Transverse colon (tissue), 4 donors: ENCODE measurements at regions not wholly inside any gene's neighbourhood (a gene's known extent, or its start where the extent isn't known, plus 50 kb on each side); places are given as distances from the start of the nearest gene placed in this dataset.

ENCODE experiments used
- DNase-seq: peaks from one replicate; pipeline ENCODE4 v3.0.0-alpha.2; 2019
- H3K27ac ChIP-seq, 4 donors: fragments of 200-600 bp; sonication (generic); 2 replicates each; pipeline ENCODE4 v1.5.1; 2016 to 2018; ENCODE audit warnings: inconsistent platforms in 4 of 4
- H3K27me3 ChIP-seq: fragments of 200-600 bp; sonication (generic); 2 replicates; pipeline ENCODE4 v1.5.1; 2017; ENCODE audit warnings: inconsistent platforms
- H3K36me3 ChIP-seq, 4 donors: fragments of 200-600 bp; sonication (generic); 2 replicates each; pipeline ENCODE4 v1.5.1; 2017 to 2019; ENCODE audit warnings: inconsistent platforms in 4 of 4
- H3K4me1 ChIP-seq, 4 donors: fragments of 200-600 bp; sonication (generic); 2 replicates each; pipeline ENCODE4 v1.5.1; 2017 to 2020; ENCODE audit warnings: inconsistent platforms in 4 of 4
- H3K4me3 ChIP-seq, 4 donors: fragments of 200-600 bp; sonication (generic); 1 replicate in 1 of 4; 2 replicates in 3 of 4; pipeline versions ENCODE4 v1.5.1 to v1.6.1; 2017 to 2019; ENCODE audit warnings: inconsistent platforms in 4 of 4
- H3K9me3 ChIP-seq, 2 donors: fragments of 200-600 bp; sonication (generic); 2 replicates each; pipeline ENCODE4 v1.5.1; 2017 to 2019; ENCODE audit warnings: inconsistent platforms in 2 of 2
- CTCF ChIP-seq, 5 experiments: fragments of 200-600 bp in 3 of 5; fragments of 450-650 bp in 2 of 5; sonication (generic) in 3 of 5; IDR thresholded peaks; 1 replicate in 2 of 5; 2 replicates in 3 of 5; pipeline ENCODE4 v1.5.1; 2016 to 2017; ENCODE audit warnings: antibody characterized with exemption in 5 of 5, inconsistent platforms in 3 of 5, mild to moderate bottlenecking in 2 of 5, moderate library complexity in 1 of 5
- EP300 ChIP-seq: sonication (generic); formaldehyde crosslinking; IDR thresholded peaks from one replicate; pipeline ENCODE4 v1.6.1; 2017; ENCODE audit warnings: antibody characterized with exemption, low read depth
- POLR2A ChIP-seq: fragments of 450-650 bp; IDR thresholded peaks from one replicate; pipeline ENCODE4 v1.6.1; 2016; ENCODE audit warnings: antibody characterized with exemption, mild to moderate bottlenecking, moderate library complexity
- POLR2AphosphoS5 ChIP-seq, 3 donors: sonication (generic); formaldehyde crosslinking; IDR thresholded peaks; one replicate each; pipeline ENCODE4 v1.6.1; 2016; ENCODE audit warnings: antibody characterized with exemption in 3 of 3
- WGBS, 2 donors: methylation state at CpG; one replicate each; pipeline ENCODE4 v1.1.5; 2018; ENCODE audit warnings: low coverage in 1 of 2; 5-methylcytosine and 5-hydroxymethylcytosine counted together
- in situ Hi-C, 4 donors: fragments of 200-750 bp; cut with MboI; loops; one replicate each; pipeline versions ENCODE4 v1.15.0 to v1.15.1; 2017; ENCODE audit warnings: low sequenced_read_pairs in 3 of 4, low pct_ligation_motif_present in 1 of 4, low pct_unique_long_range_greater_than_20kb in 1 of 4
- intact Hi-C: fragments of 100-400 bp; cut with DNase I; formaldehyde crosslinking; loops from one replicate; pipeline ENCODE4 v1.15.1; 2023; ENCODE audit warnings: low total_unique reads

- no peaks in the 10 kb centered on the region for H3K4me1 ChIP-seq
- TF ChIP-seq POLR2AphosphoS5 (IDR thresholded peaks at IDR 0.05): no peak
- TF ChIP-seq EP300: no peak
- no peak for TF ChIP-seq CTCF (IDR thresholded peaks at IDR 0.05)
- TF ChIP-seq POLR2A: no peak
- DNase-seq: no peak
- H3K27me3 ChIP-seq: no peaks in the 10 kb centered on the region
- H3K27ac ChIP-seq: no peak overlapping the region
- intact Hi-C loops: no loop called here
- in situ Hi-C loops: no loop called here
- no peak overlapping the region for H3K4me3 ChIP-seq
- no peaks in the 10 kb centered on the region for H3K36me3 ChIP-seq
- WGBS, 2 donors: 68 to 76% methylated on average over 5 of the region's 5 CpGs
- no peaks in the 10 kb centered on the region for H3K9me3 ChIP-seq
Measured at GRCh38 chr2:34892256-34892655, 1293.2 kb upstream of the FAM98A start.

GRCh38 chr2:34875091-34875745 is 1276.1 kb upstream of the FAM98A start:
- H3K27ac ChIP-seq: no peak overlapping the region

DNA sequence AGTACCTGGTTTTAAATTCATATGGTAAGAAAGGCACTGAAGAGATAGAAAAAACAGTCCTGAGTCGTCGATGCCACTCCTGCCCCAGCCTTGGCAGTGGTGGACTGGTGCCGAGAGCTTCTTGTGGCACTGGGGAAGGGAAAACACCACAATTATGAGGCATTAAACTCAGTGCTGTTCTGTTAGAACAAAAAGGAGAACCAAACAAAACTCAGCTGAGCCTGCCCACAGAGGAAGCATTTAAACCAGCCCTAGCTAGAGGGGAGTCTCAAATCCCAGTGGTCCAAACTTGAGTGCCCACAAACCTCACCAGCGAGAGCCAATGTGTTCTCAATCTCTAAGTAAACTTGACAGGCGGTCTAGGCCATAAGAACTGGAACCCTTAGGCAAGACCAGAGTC is 1254.5 kb upstream of the FAM98A start:
- Histone ChIP-seq H3K4me3 (no peak overlapping the region), H3K27ac (no peak overlapping the region), H3K36me3 (no peaks in the 10 kb centered on the region), H3K4me1 (no peaks in the 10 kb centered on the region), H3K9me3 (peaks cover 0 to 3% of the 10 kb centered on the region in 2 donors), H3K27me3 (no peaks in the 10 kb centered on the region)
- in situ Hi-C loops (no loop called here), intact Hi-C loops (no loop called here)
- no peak for TF ChIP-seq POLR2AphosphoS5 (IDR thresholded peaks at IDR 0.05)
- no peak for TF ChIP-seq EP300
- no peak for TF ChIP-seq CTCF (IDR thresholded peaks at IDR 0.05)
- no peak for TF ChIP-seq POLR2A
- WGBS, 2 donors: 80 to 89% methylated on average over 3 to 5 of the region's 5 CpGs
- DNase-seq: no peak

More at GRCh38 chr2:34875091-34875745, 1276.1 kb upstream of the FAM98A start:
- Histone ChIP-seq H3K4me1 (no peaks in the 10 kb centered on the region), H3K36me3 (no peaks in the 10 kb centered on the region), H3K4me3 (no peak overlapping the region), H3K9me3 (no peaks in the 10 kb centered on the region), H3K27me3 (no peaks in the 10 kb centered on the region)
- no peak for TF ChIP-seq POLR2A
- no peak for TF ChIP-seq POLR2AphosphoS5 (IDR thresholded peaks at IDR 0.05)
- no peak for TF ChIP-seq CTCF (IDR thresholded peaks at IDR 0.05)
- no peak for TF ChIP-seq EP300
- intact Hi-C loops: no loop called here
- DNase-seq: no peak
- 64 to 76% methylated on average over 4 of the region's 4 CpGs for WGBS, 2 donors
- in situ Hi-C loops: no loop called here

- in situ Hi-C loops: no loop called here
- intact Hi-C loops: no loop called here
- Histone ChIP-seq H3K27me3 (no peaks in the 10 kb centered on the region), H3K4me1 (no peaks in the 10 kb centered on the region), H3K36me3 (no peaks in the 10 kb centered on the region), H3K27ac (no peak overlapping the region), H3K4me3 (no peak overlapping the region), H3K9me3 (peaks cover 0 to 3% of the 10 kb centered on the region in 2 donors)
- no peak for DNase-seq
- no peak for TF ChIP-seq POLR2AphosphoS5 (IDR thresholded peaks at IDR 0.05)
- TF ChIP-seq EP300: no peak
- TF ChIP-seq POLR2A: no peak
- 55 to 70% methylated on average over 2 of the region's 2 CpGs for WGBS, 2 donors
Measured at GRCh38 chr2:34851804-34852203, 1252.7 kb upstream of the FAM98A start.

GRCh38 chr2:34849827-34850226 is 1250.7 kb upstream of the FAM98A start:
- H3K4me3 ChIP-seq: no peak overlapping the region
- TF ChIP-seq POLR2AphosphoS5 (IDR thresholded peaks at IDR 0.05) (no peak), EP300 (no peak), CTCF (IDR thresholded peaks at IDR 0.05) (no peak), POLR2A (no peak)
- H3K36me3 ChIP-seq: no peaks in the 10 kb centered on the region
- WGBS, 2 donors: 60 to 73% methylated on average over 3 of the region's 3 CpGs
- in situ Hi-C loops: no loop called here
- no peaks in the 10 kb centered on the region for H3K4me1 ChIP-seq
- H3K27ac ChIP-seq: no peak overlapping the region
- intact Hi-C loops: no loop called here
- H3K9me3 ChIP-seq: no peaks in the 10 kb centered on the region
- DNase-seq: no peak
- no peaks in the 10 kb centered on the region for H3K27me3 ChIP-seq
